RWPE2 (cell line): ENCODE measurements at regions not wholly inside any gene's neighbourhood (a gene's known extent, or its start where the extent isn't known, plus 50 kb on each side); places are given as distances from the start of the nearest gene placed in this dataset.
"Not testable (repeated sequence)": the region's sequence is repeated elsewhere in the genome, so short reads cannot be mapped to it uniquely, and the experiment has no call there.

Source experiments
- ATAC-seq: fragments of 200-7000 bp; cut with Tn5 transposase; 3 replicates; pipeline ENCODE4 v1.9.1; 2021; ENCODE audit warnings: low read depth
- DNase-seq: peaks from one replicate; pipeline ENCODE4 v3.0.0-alpha.2; 2020; ENCODE audit warnings: low spot score
- H3K27ac ChIP-seq: fragments of 450-650 bp; 2 replicates; pipeline ENCODE4 v1.5.1; 2017; ENCODE audit warnings: mild to moderate bottlenecking; ENCODE audit not compliant: poor library complexity, severe bottlenecking
- H3K27me3 ChIP-seq: fragments of 250-450 bp; sonication (Bioruptor Pico); 2 replicates; pipeline ENCODE4 v1.5.1; 2021; ENCODE audit warnings: mild to moderate bottlenecking, moderate library complexity; ENCODE audit not compliant: insufficient read depth, poor library complexity, severe bottlenecking
- H3K36me3 ChIP-seq: fragments of 250-450 bp; sonication (Bioruptor Pico); 2 replicates; pipeline ENCODE4 v1.5.1; 2020; ENCODE audit warnings: low read depth, mild to moderate bottlenecking, moderate library complexity
- H3K4me1 ChIP-seq: fragments of 250-450 bp; sonication (Bioruptor Pico); 2 replicates; pipeline ENCODE4 v1.5.1; 2021; ENCODE audit warnings: mild to moderate bottlenecking, moderate library complexity; ENCODE audit not compliant: insufficient read depth, poor library complexity, severe bottlenecking
- H3K4me3 ChIP-seq: fragments of 250-450 bp; sonication (Bioruptor Pico); 2 replicates; pipeline ENCODE4 v1.5.1; 2021; ENCODE audit warnings: mild to moderate bottlenecking, moderate library complexity; ENCODE audit not compliant: severe bottlenecking
- H3K9me3 ChIP-seq: fragments of 250-450 bp; sonication (Bioruptor Pico); 2 replicates; pipeline ENCODE4 v1.5.1; 2021; ENCODE audit warnings: mild to moderate bottlenecking, moderate library complexity; ENCODE audit not compliant: severe bottlenecking
- CTCF ChIP-seq: fragments of 450-650 bp; IDR thresholded peaks from one replicate; pipeline ENCODE4 v1.5.1; 2017; ENCODE audit warnings: mild to moderate bottlenecking, moderate library complexity; ENCODE audit not compliant: poor library complexity, severe bottlenecking

- Histone ChIP-seq H3K27ac (no peak overlapping the region), H3K36me3 (no peaks in the 10 kb centered on the region), H3K27me3 (no peaks in the 10 kb centered on the region), H3K4me1 (no peaks in the 10 kb centered on the region), H3K9me3 (no peaks in the 10 kb centered on the region), H3K4me3 (no peak overlapping the region)
- TF ChIP-seq CTCF: no peak
- DNase-seq: no peak
- ATAC-seq: no peak
Observed at GRCh38 chr3:75342425-75342824, 321.7 kb upstream of the FRG2C start.

- H3K4me1 ChIP-seq, H3K27me3 ChIP-seq, H3K4me3 ChIP-seq, H3K9me3 ChIP-seq, H3K27ac ChIP-seq, ATAC-seq, H3K36me3 ChIP-seq, DNase-seq: not testable (repeated sequence)
Observed at GRCh38 chr3:75350536-75350935, 313.6 kb upstream of the FRG2C start.

GRCh38 chr3:75362086-75362784 is 301.9 kb upstream of the FRG2C start:
- not testable (repeated sequence) for H3K27me3 ChIP-seq, H3K27ac ChIP-seq, ATAC-seq, H3K36me3 ChIP-seq, H3K4me3 ChIP-seq, H3K9me3 ChIP-seq, DNase-seq, H3K4me1 ChIP-seq
- TF ChIP-seq CTCF: peak; percentile 27

- not testable (repeated sequence) for H3K9me3 ChIP-seq, H3K4me1 ChIP-seq, ATAC-seq, H3K36me3 ChIP-seq, DNase-seq, H3K4me3 ChIP-seq, H3K27me3 ChIP-seq, H3K27ac ChIP-seq
Observed at GRCh38 chr3:75372964-75373363, 291.2 kb upstream of the FRG2C start.

GRCh38 chr3:75379840-75380239 is 284.3 kb upstream of the FRG2C start:
- ATAC-seq, H3K4me1 ChIP-seq, H3K27me3 ChIP-seq, H3K4me3 ChIP-seq, H3K27ac ChIP-seq, H3K9me3 ChIP-seq, DNase-seq, H3K36me3 ChIP-seq: not testable (repeated sequence)

GRCh38 chr3:75380276-75380771 is 283.8 kb upstream of the FRG2C start:
- Histone ChIP-seq H3K27me3 (no peaks in the 10 kb centered on the region), H3K4me3 (no peak overlapping the region), H3K36me3 (no peaks in the 10 kb centered on the region), H3K27ac (no peak overlapping the region), H3K4me1 (no peaks in the 10 kb centered on the region), H3K9me3 (no peaks in the 10 kb centered on the region)
- ATAC-seq (no peak), DNase-seq (no peak)
- TF ChIP-seq CTCF: no peak

GRCh38 chr3:75384016-75384415 is 280.1 kb upstream of the FRG2C start:
- not testable (repeated sequence) for ATAC-seq, H3K9me3 ChIP-seq, H3K36me3 ChIP-seq, H3K4me3 ChIP-seq, H3K27me3 ChIP-seq, DNase-seq, H3K27ac ChIP-seq, H3K4me1 ChIP-seq

- not testable (repeated sequence) for H3K27ac ChIP-seq, H3K36me3 ChIP-seq, H3K4me1 ChIP-seq, DNase-seq, H3K27me3 ChIP-seq, H3K9me3 ChIP-seq, ATAC-seq, H3K4me3 ChIP-seq
Observed at GRCh38 chr3:75388486-75389124, 275.5 kb upstream of the FRG2C start.

GRCh38 chr3:75393288-75393694 is 270.8 kb upstream of the FRG2C start:
- H3K27ac ChIP-seq, H3K36me3 ChIP-seq, H3K27me3 ChIP-seq, H3K4me3 ChIP-seq, H3K9me3 ChIP-seq, H3K4me1 ChIP-seq, DNase-seq, ATAC-seq: not testable (repeated sequence)
